H9 (cell line): ENCODE measurements at regions not wholly inside any gene's neighbourhood (a gene's known extent, or its start where the extent isn't known, plus 50 kb on each side); places are given as distances from the start of the nearest gene placed in this dataset.

Experiments used
- DNase-seq: peaks from one replicate; pipeline ENCODE4 v3.0.0-alpha.2; 2017
- H2AFZ ChIP-seq: one replicate; pipeline ENCODE4 v1.6.1; 2013; ENCODE audit warnings: mild to moderate bottlenecking, low read length, control low read depth, moderate library complexity
- H2AK5ac ChIP-seq: 2 replicates; pipeline ENCODE4 v1.6.1; 2013; ENCODE audit warnings: low read length, control low read depth, mixed read lengths; ENCODE audit not compliant: insufficient read length
- H2BK120ac ChIP-seq: one replicate; pipeline ENCODE4 v1.6.1; 2013; ENCODE audit warnings: low read depth, mild to moderate bottlenecking, low read length, control low read depth, inconsistent platforms; ENCODE audit not compliant: poor library complexity, severe bottlenecking
- H2BK12ac ChIP-seq: 2 replicates; pipeline ENCODE4 v1.6.1; 2013; ENCODE audit warnings: low read length, control low read depth, mixed read lengths, low read depth; ENCODE audit not compliant: insufficient read length
- H2BK15ac ChIP-seq: 2 replicates; pipeline ENCODE4 v1.6.1; 2013; ENCODE audit warnings: low read depth, low read length, control low read depth
- H2BK20ac ChIP-seq: one replicate; pipeline ENCODE4 v1.6.1; 2013; ENCODE audit warnings: low read depth, mild to moderate bottlenecking, low read length, control low read depth, inconsistent platforms; ENCODE audit not compliant: poor library complexity, severe bottlenecking
- H2BK5ac ChIP-seq: 2 replicates; pipeline ENCODE4 v1.6.1; 2013; ENCODE audit warnings: low read length, control low read depth, mixed read lengths; ENCODE audit not compliant: insufficient read length
- H3K14ac ChIP-seq: 2 replicates; pipeline ENCODE4 v1.6.1; 2013; ENCODE audit warnings: low read length, control low read depth; ENCODE audit not compliant: insufficient read depth
- H3K18ac ChIP-seq: 2 replicates; pipeline ENCODE4 v1.6.1; 2013; ENCODE audit warnings: low read depth, mild to moderate bottlenecking, mixed read lengths, low read length, control low read depth; ENCODE audit not compliant: insufficient read length
- H3K23ac ChIP-seq: 2 replicates; pipeline ENCODE4 v1.6.1; 2013; ENCODE audit warnings: low read length, control low read depth, mixed read lengths, low read depth; ENCODE audit not compliant: insufficient read length
- H3K23me2 ChIP-seq: 2 replicates; pipeline ENCODE4 v1.6.1; 2013; ENCODE audit warnings: low read depth, mild to moderate bottlenecking, mixed read lengths, low read length, control low read depth; ENCODE audit not compliant: insufficient read length, poor library complexity, severe bottlenecking
- H3K27ac ChIP-seq: 2 replicates; pipeline ENCODE4 v1.5.1; 2013; ENCODE audit warnings: low read length, control low read depth, mixed read lengths, low read depth; ENCODE audit not compliant: insufficient read length
- H3K27me3 ChIP-seq: 2 replicates; pipeline ENCODE4 v1.6.1; 2013; ENCODE audit warnings: low read length, control low read depth, inconsistent platforms; ENCODE audit not compliant: insufficient read depth
- H3K4ac ChIP-seq: 2 replicates; pipeline ENCODE4 v1.6.1; 2013; ENCODE audit warnings: low read depth, mild to moderate bottlenecking, control low read depth, inconsistent platforms, low read length, moderate library complexity
- H3K4me1 ChIP-seq: 2 replicates; pipeline ENCODE4 v1.6.1; 2013; ENCODE audit warnings: low read length, control low read depth, inconsistent platforms; ENCODE audit not compliant: insufficient read depth
- H3K4me2 ChIP-seq: 2 replicates; pipeline ENCODE4 v1.6.1; 2013; ENCODE audit warnings: low read length, control low read depth, mixed read lengths; ENCODE audit not compliant: insufficient read length, insufficient read depth
- H3K56ac ChIP-seq: 2 replicates; pipeline ENCODE4 v1.6.1; 2013; ENCODE audit warnings: low read depth, mild to moderate bottlenecking, mixed read lengths, low read length, control low read depth; ENCODE audit not compliant: insufficient read length
- H3K79me1 ChIP-seq: 2 replicates; pipeline ENCODE4 v1.6.1; 2013; ENCODE audit warnings: low read depth, mild to moderate bottlenecking, moderate library complexity, low read length, control low read depth, inconsistent platforms; ENCODE audit not compliant: insufficient read depth, poor library complexity, severe bottlenecking
- H3K79me2 ChIP-seq: 2 replicates; pipeline ENCODE4 v1.6.1; 2013; ENCODE audit warnings: low read length, control low read depth, inconsistent platforms; ENCODE audit not compliant: insufficient read depth
- H3K9ac ChIP-seq: 2 replicates; pipeline ENCODE4 v1.6.1; 2013; ENCODE audit warnings: low read length, control low read depth, mixed read lengths; ENCODE audit not compliant: insufficient read length; ENCODE audit errors: extremely low read depth
- H3K9me3 ChIP-seq: one replicate; pipeline ENCODE4 v1.6.1; 2013; ENCODE audit warnings: low read depth, low read length, inconsistent platforms; ENCODE audit not compliant: control insufficient read depth
- H3T11ph ChIP-seq: one replicate; pipeline ENCODE4 v1.6.1; 2013; ENCODE audit warnings: mild to moderate bottlenecking, low read length, control low read depth, inconsistent platforms
- H4K20me1 ChIP-seq: one replicate; pipeline ENCODE4 v1.6.1; 2013; ENCODE audit not compliant: control insufficient read depth, insufficient read length, insufficient read depth
- H4K5ac ChIP-seq: 2 replicates; pipeline ENCODE4 v1.6.1; 2013; ENCODE audit warnings: low read depth, mild to moderate bottlenecking, mixed read lengths, low read length, control low read depth; ENCODE audit not compliant: insufficient read length
- H4K8ac ChIP-seq: replicated peaks from 2 replicates; pipeline ENCODE4 v1.6.1; 2013; ENCODE audit warnings: low read length, control low read depth, mixed read lengths, low read depth; ENCODE audit not compliant: insufficient read length
- H4K91ac ChIP-seq: 2 replicates; pipeline ENCODE4 v1.6.1; 2013; ENCODE audit warnings: low read depth, mild to moderate bottlenecking, moderate library complexity, mixed read lengths, low read length, control low read depth; ENCODE audit not compliant: insufficient read length
- H3K27ac Mint-ChIP-seq, 3 experiments: 2 replicates in 2 of 3; 3 replicates in 1 of 3; pipeline ENCODE4 v1.8.0; 2020 to 2021; ENCODE audit warnings: mixed read lengths in 3 of 3, mild to moderate bottlenecking in 1 of 3, moderate library complexity in 1 of 3
- H3K27me3 Mint-ChIP-seq: 2 replicates; pipeline ENCODE4 v1.8.0; 2021; ENCODE audit warnings: low read depth, mild to moderate bottlenecking, moderate library complexity, mixed read lengths
- H3K36me3 Mint-ChIP-seq, 3 experiments: 2 replicates in 2 of 3; 3 replicates in 1 of 3; pipeline ENCODE4 v1.8.0; 2020 to 2021; ENCODE audit warnings: low read depth in 3 of 3, mixed read lengths in 3 of 3; ENCODE audit not compliant: insufficient read depth in 1 of 3
- H3K4me1 Mint-ChIP-seq, 2 experiments: 2 replicates each; pipeline ENCODE4 v1.8.0; 2020; ENCODE audit warnings: mixed read lengths in 2 of 2
- H3K4me3 Mint-ChIP-seq, 2 experiments: 2 replicates in 1 of 2; 3 replicates in 1 of 2; pipeline ENCODE4 v1.8.0; 2020 to 2021; ENCODE audit warnings: mild to moderate bottlenecking in 2 of 2, mixed read lengths in 2 of 2, moderate library complexity in 1 of 2
- H3K9me3 Mint-ChIP-seq, 2 experiments: 2 replicates in 1 of 2; 3 replicates in 1 of 2; pipeline ENCODE4 v1.8.0; 2020; ENCODE audit warnings: mild to moderate bottlenecking in 2 of 2, mixed read lengths in 2 of 2, moderate library complexity in 1 of 2
- CTCF ChIP-seq: fragments of 200-600 bp; sonication (generic); conservative IDR thresholded peaks from 3 replicates; pipeline ENCODE4 v1.8.0; 2021; ENCODE audit warnings: antibody characterized with exemption, mild to moderate bottlenecking
- WGBS: extraction: QIAGEN DNeasy Blood & Tissue Kit; methylation state at CpG from one replicate; pipeline ENCODE4 v1.1.7; 2013; ENCODE audit warnings: missing lambda C conversion rate, low lambda C conversion rate, mixed read lengths; ENCODE audit not compliant: insufficient read length; ENCODE audit errors: extremely low coverage; 5-methylcytosine and 5-hydroxymethylcytosine counted together

DNA sequence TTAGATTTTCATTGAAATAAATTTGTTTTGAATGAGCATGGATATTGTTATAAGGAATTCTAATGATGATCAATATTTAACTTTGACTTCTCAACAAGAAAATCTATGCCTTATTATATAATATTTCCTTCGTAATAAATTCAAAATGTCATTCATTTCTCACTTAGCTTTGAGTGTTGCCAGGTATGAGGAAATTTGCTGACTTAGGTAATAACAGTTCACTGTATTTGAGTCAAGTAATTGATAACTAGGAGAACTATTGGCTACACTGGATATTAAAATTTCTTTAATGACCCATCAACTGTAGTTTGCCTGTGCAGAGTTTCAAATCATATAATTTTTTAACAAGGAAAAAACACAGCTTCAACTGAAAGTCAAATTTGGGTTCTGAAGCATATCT lies 746.6 kb downstream of the SLITRK5 start:
- Histone ChIP-seq H3T11ph (no peak overlapping the region), H4K8ac (no peak overlapping the region), H2BK5ac (no peak overlapping the region), H4K5ac (no peak overlapping the region), H3K9ac (no peak overlapping the region), H3K4ac (no peak overlapping the region), H2BK15ac (no peak overlapping the region), H3K4me2 (no peak overlapping the region), H2AFZ (no peak overlapping the region), H2BK120ac (no peak overlapping the region), H3K9me3 (no peaks in the 10 kb centered on the region), H3K18ac (no peak overlapping the region), H3K79me1 (no peaks in the 10 kb centered on the region), H3K23ac (no peak overlapping the region), H2AK5ac (no peak overlapping the region), H3K14ac (no peak overlapping the region), H4K20me1 (no peaks in the 10 kb centered on the region), H2BK20ac (no peak overlapping the region), H3K27me3 (no peaks in the 10 kb centered on the region), H2BK12ac (no peak overlapping the region), H3K56ac (no peak overlapping the region), H3K23me2 (no peaks in the 10 kb centered on the region), H3K79me2 (no peaks in the 10 kb centered on the region), H3K4me1 (no peaks in the 10 kb centered on the region), H4K91ac (no peak overlapping the region), H3K27ac (no peak overlapping the region)
- no peak overlapping the region for H3K27ac Mint-ChIP-seq
- no CpG with 5 or more reads among the region's 1 CpG for WGBS
- H3K27me3 Mint-ChIP-seq: no peaks in the 10 kb centered on the region
- DNase-seq: no peak
- peaks cover 10 to 12% of the 10 kb centered on the region in 2 experiments for H3K4me1 Mint-ChIP-seq
- no peak for TF ChIP-seq CTCF
- H3K36me3 Mint-ChIP-seq: peaks cover 0 to 4% (median 0%) of the 10 kb centered on the region in 3 experiments; a peak in 3 of 7 replicates
- H3K4me3 Mint-ChIP-seq: no peak overlapping the region
- peaks cover 0 to 3% of the 10 kb centered on the region in 2 experiments; a peak in 2 of 5 replicates for H3K9me3 Mint-ChIP-seq
